Pancreas (tissue), 10 donors: ENCODE measurements at regions not wholly inside any gene's neighbourhood (a gene's known extent, or its start where the extent isn't known, plus 50 kb on each side); places are given as distances from the start of the nearest gene placed in this dataset.
"Not testable (repeated sequence)": the region's sequence is repeated elsewhere in the genome, so short reads cannot be mapped to it uniquely, and the experiment has no call there.

Experiments used
- ATAC-seq, 4 donors: fragments of 200-7000 bp; cut with Tn5 transposase; one replicate each; pipeline versions ENCODE4 v1.8.0 to v1.9.1; 2020; ENCODE audit warnings: mild to moderate bottlenecking in 4 of 4, moderate library complexity in 4 of 4
- DNase-seq, 6 donors: peaks; one replicate each; pipeline ENCODE4 v3.0.0-alpha.2; 2020
- FAIRE-seq: peaks from 2 replicates; lab custom pipeline; 2012; peaks lifted over from hg19 to GRCh38; lab: Jason Lieb, UNC
- H3K27ac ChIP-seq, 4 donors: fragments of 200-600 bp; sonication (generic); 1 replicate in 3 of 4; 2 replicates in 1 of 4; pipeline versions ENCODE4 v1.5.0 to v1.8.0; 2020
- H3K27me3 ChIP-seq, 4 donors: fragments of 200-600 bp; one replicate each; pipeline ENCODE4 v1.8.0; 2021
- H3K36me3 ChIP-seq, 3 donors: fragments of 200-600 bp; sonication (generic) in 1 of 3; one replicate each; pipeline versions ENCODE4 v1.5.0 to v1.8.0; 2020 to 2021
- H3K4me1 ChIP-seq, 3 donors: fragments of 200-600 bp; one replicate each; pipeline ENCODE4 v1.8.0; 2021
- H3K4me3 ChIP-seq, 4 donors: fragments of 200-600 bp; sonication (generic) in 2 of 4; one replicate each; pipeline versions ENCODE4 v1.5.0 to v1.8.0; 2020 to 2021
- H3K9me3 ChIP-seq, 4 donors: fragments of 200-600 bp; one replicate each; pipeline ENCODE4 v1.8.0; 2021
- WGBS, 2 donors: extraction: QIAGEN DNeasy Blood & Tissue Kit; methylation state at CpG; one replicate each; pipeline ENCODE4 v1.1.7; 2013; 5-methylcytosine and 5-hydroxymethylcytosine counted together
- intact Hi-C, 3 donors: fragments of 100-400 bp; cut with DNase I; formaldehyde crosslinking; loops; one replicate each; pipeline versions ENCODE4 v1.11.1 to v1.14.2; 2022
- TF ChIP-seq, protein P1 (sequence below), 4 donors: fragments of 200-600 bp; sonication (generic) in 3 of 4; IDR thresholded peaks; one replicate each; pipeline versions ENCODE4 v1.5.0 to v1.8.0; 2021; ENCODE audit warnings: antibody characterized with exemption in 4 of 4
- donor health status: healthy with polysubstance abuse.
- donor health status: DM: no; HTN: no; CAD: no; lungs with moderate emphysema.
- donor health status: DM: no; HTN: no; CAD: no.
- donor health status: control.
- donor health status: control.
- donor health status: Bipolar disorder and iron deficiency.
- donor health status: DM: yes; HTN: yes; CAD: no.
- donor health status: DM: no; HTN: no; CAD: no.
- donor health status: DM: no; HTN: no; CAD: no.
- donor health status: DM: yes; HTN: yes; CAD: no.

DNA sequence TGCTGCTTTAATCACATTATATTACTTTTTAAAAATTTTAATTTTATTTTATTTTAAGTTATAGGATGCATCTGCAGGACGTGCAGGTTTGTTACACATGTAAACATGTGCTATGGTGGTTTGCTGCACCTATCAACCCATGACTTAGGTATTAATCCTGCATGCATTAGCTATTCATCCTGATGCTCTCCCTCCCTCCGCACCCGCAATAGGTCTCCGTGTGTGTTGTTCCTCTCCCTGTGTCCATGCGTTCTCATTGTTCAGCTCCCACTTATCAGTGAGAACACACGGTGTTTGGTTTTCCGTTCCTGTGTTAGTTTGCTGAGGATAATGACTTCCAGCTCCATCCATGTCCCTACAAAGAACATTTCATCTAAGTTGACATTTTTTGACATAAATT is 283.2 kb downstream of the CYRIA start:
- no peaks in the 10 kb centered on the region for H3K36me3 ChIP-seq
- intact Hi-C loops: no loop called here
- no peak for ATAC-seq
- H3K27ac ChIP-seq: no peak overlapping the region
- TF ChIP-seq, protein P1, sequence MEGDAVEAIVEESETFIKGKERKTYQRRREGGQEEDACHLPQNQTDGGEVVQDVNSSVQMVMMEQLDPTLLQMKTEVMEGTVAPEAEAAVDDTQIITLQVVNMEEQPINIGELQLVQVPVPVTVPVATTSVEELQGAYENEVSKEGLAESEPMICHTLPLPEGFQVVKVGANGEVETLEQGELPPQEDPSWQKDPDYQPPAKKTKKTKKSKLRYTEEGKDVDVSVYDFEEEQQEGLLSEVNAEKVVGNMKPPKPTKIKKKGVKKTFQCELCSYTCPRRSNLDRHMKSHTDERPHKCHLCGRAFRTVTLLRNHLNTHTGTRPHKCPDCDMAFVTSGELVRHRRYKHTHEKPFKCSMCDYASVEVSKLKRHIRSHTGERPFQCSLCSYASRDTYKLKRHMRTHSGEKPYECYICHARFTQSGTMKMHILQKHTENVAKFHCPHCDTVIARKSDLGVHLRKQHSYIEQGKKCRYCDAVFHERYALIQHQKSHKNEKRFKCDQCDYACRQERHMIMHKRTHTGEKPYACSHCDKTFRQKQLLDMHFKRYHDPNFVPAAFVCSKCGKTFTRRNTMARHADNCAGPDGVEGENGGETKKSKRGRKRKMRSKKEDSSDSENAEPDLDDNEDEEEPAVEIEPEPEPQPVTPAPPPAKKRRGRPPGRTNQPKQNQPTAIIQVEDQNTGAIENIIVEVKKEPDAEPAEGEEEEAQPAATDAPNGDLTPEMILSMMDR (IDR thresholded peaks at IDR 0.05): no peak
- no peaks in the 10 kb centered on the region for H3K27me3 ChIP-seq
- no peak for FAIRE-seq
- H3K4me1 ChIP-seq: no peaks in the 10 kb centered on the region
- whole genome bisulfite sequencing, 2 donors: 28 to 40% methylated on average over 7 of the region's 7 CpGs
- DNase-seq: no peak
- no peak overlapping the region for H3K4me3 ChIP-seq
- H3K9me3 ChIP-seq: no peaks in the 10 kb centered on the region

DNA sequence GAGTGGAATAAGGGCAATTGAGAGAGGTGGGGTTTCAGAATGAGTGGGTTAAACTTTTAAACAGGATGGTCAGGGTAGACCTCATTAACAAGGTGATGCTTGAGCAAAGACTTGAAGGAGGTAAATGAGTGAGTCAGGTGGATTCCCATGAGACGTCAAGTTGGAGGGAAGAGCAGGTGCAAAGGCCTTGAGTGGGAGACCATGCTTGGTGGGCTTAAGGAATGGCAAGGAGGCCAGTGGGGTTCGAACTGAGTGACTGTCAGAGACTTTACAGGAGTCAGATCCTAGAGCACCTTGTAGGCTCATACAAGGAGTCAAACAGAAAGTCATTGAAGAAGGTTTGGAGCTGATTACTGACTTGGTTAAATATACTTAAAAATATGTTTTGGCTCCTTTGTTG is 284.1 kb downstream of the CYRIA start:
- H3K27me3 ChIP-seq: no peaks in the 10 kb centered on the region
- H3K36me3 ChIP-seq: no peaks in the 10 kb centered on the region
- FAIRE-seq: no peak
- TF ChIP-seq, protein P1 (IDR thresholded peaks at IDR 0.05): no peak
- no peak for ATAC-seq
- H3K4me1 ChIP-seq: no peaks in the 10 kb centered on the region
- 59 to 68% methylated on average over 2 of the region's 2 CpGs for WGBS, 2 donors
- H3K4me3 ChIP-seq: no peak overlapping the region
- H3K9me3 ChIP-seq: no peaks in the 10 kb centered on the region
- H3K27ac ChIP-seq: no peak overlapping the region
- intact Hi-C loops: no loop called here
- no peak for DNase-seq

DNA sequence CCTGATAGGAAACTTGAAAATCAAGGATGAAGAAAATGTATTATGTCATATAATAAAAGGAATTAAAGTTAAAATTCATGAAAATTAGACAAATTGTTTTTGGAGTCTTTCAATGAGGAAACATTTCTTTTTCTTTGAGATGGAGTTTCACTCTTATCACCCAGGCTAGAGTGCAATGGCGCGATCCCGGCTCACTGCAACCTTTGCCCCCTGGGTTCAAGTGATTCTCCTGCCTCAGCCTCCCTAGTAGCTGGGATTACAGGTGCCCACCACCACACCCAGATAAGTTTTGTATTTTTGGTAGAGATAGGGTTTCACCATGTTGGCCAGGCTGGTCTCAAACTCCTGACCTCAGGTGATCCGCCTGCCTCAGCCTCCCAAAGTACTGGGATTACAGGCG is 285.7 kb downstream of the CYRIA start:
- ATAC-seq, DNase-seq, H3K36me3 ChIP-seq, H3K9me3 ChIP-seq, FAIRE-seq, H3K4me3 ChIP-seq, H3K27me3 ChIP-seq, intact Hi-C loops, H3K4me1 ChIP-seq, H3K27ac ChIP-seq: not testable (repeated sequence)
- WGBS, 2 donors: 83 to 92% methylated on average over 5 of the region's 5 CpGs

DNA sequence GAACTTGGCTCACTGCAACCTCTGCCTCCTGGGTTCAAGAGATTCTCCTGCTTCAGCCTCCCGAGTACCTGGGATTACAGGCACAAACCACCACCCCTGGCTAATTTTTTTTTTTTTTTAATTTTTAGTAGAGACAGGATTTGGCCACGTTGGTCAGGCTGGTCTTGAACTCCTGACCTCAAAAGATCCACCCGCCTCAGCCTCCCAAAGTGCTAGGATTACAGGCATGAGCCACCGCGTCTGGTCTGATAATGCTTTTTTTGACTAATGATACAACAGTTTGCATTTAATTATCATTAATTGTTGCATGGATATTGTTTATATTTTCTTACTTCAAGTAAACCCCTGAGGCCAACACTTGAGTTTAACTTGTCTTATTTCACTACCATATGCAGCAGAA is 286.6 kb downstream of the CYRIA start:
- H3K4me3 ChIP-seq, H3K36me3 ChIP-seq, H3K27ac ChIP-seq, H3K9me3 ChIP-seq, DNase-seq, ATAC-seq, H3K27me3 ChIP-seq, H3K4me1 ChIP-seq, intact Hi-C loops, FAIRE-seq: not testable (repeated sequence)
- WGBS, 2 donors: 68 to 78% methylated on average over 5 of the region's 5 CpGs

DNA sequence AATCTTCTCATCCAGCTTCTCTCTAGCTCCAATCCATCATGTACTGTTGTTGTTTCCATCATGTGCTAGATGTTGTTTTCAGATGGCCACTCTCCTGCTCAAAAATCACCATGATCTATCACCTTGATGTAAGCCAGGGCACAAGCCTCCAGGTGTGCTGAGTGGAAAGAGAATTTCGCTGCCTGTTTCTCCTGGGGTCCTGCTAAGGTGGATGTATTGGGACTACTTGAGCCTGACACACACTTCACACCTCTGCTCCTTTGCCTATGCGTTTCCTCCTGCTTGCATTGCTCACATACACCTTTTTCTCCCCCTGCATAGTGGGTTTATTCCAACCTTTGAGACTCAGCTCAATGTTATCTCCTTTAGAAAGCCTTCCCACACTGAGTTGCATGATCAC is 287.6 kb downstream of the CYRIA start:
- intact Hi-C loops: no loop called here
- no peak for ATAC-seq
- no peak for FAIRE-seq
- no peak overlapping the region for H3K27ac ChIP-seq
- no peaks in the 10 kb centered on the region for H3K4me1 ChIP-seq
- TF ChIP-seq, protein P1 (IDR thresholded peaks at IDR 0.05): no peak
- H3K4me3 ChIP-seq: no peak overlapping the region
- no peaks in the 10 kb centered on the region for H3K9me3 ChIP-seq
- no peaks in the 10 kb centered on the region for H3K36me3 ChIP-seq
- H3K27me3 ChIP-seq: no peaks in the 10 kb centered on the region
- no peak for DNase-seq
- 72 to 76% methylated on average over 2 of the region's 2 CpGs for WGBS, 2 donors

DNA sequence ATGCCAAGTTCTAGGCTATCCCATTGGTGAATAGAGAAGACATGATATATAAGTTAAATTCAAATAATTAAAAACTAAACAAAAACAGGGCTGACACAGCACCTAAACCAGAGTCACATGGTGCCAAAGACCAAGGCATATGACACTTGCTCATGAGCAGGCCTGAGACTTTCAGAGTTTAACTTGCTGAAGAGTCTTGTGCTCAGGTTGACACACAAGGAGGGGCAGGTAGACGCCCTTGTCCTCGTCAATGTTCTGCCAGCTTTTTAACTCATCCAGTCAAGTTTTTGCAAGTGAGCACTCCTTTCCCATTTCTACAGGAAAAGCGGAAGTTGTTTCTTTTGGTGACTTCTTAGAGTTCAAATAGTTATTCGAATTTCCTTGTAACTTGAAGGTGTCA is 289.7 kb downstream of the CYRIA start:
- intact Hi-C loops: no loop called here
- FAIRE-seq: no peak
- WGBS, 2 donors: 76 to 80% methylated on average over 4 of the region's 4 CpGs

More for the DNA sequence above, 289.7 kb downstream of the CYRIA start:
- no peak overlapping the region for H3K27ac ChIP-seq
- no peaks in the 10 kb centered on the region for H3K27me3 ChIP-seq
- TF ChIP-seq, protein P1 (IDR thresholded peaks at IDR 0.05): no peak
- ATAC-seq (no peak), DNase-seq (no peak)
- H3K4me3 ChIP-seq: no peak overlapping the region
- H3K36me3 ChIP-seq: no peaks in the 10 kb centered on the region
- no peaks in the 10 kb centered on the region for H3K9me3 ChIP-seq
- no peaks in the 10 kb centered on the region for H3K4me1 ChIP-seq
